OCI-LY1 (cell line): ENCODE measurements at regions not wholly inside any gene's neighbourhood (a gene's known extent, or its start where the extent isn't known, plus 50 kb on each side); places are given as distances from the start of the nearest gene placed in this dataset.

Source experiments
- H2AFZ ChIP-seq: fragments of 200-600 bp; sonication (generic), shearing (Covaris generic); 2 replicates; pipeline ENCODE4 v1.6.0; 2014; ENCODE audit warnings: antibody characterized with exemption, mild to moderate bottlenecking, low read length
- H3F3A ChIP-seq: fragments of 200-600 bp; sonication (generic), shearing (Covaris generic); 2 replicates; pipeline ENCODE4 v1.6.0; 2014; ENCODE audit warnings: mild to moderate bottlenecking, antibody characterized with exemption, low read length, moderate library complexity; ENCODE audit not compliant: insufficient read depth
- H3K27ac ChIP-seq: fragments of 200-600 bp; sonication (generic); 2 replicates; pipeline ENCODE4 v1.5.1; 2014; ENCODE audit warnings: low read length, mixed run types, mild to moderate bottlenecking, low read depth; ENCODE audit not compliant: poor library complexity, severe bottlenecking
- H3K27me3 ChIP-seq: fragments of 200-600 bp; sonication (generic); 2 replicates; pipeline ENCODE4 v1.6.0; 2014; ENCODE audit warnings: antibody characterized with exemption, mild to moderate bottlenecking, low read length, moderate library complexity; ENCODE audit not compliant: insufficient read depth
- H3K36me3 ChIP-seq: fragments of 200-600 bp; sonication (generic); 2 replicates; pipeline ENCODE4 v1.6.1; 2014; ENCODE audit warnings: mild to moderate bottlenecking, antibody characterized with exemption, low read length, moderate library complexity, mixed read lengths; ENCODE audit not compliant: insufficient read depth
- H3K4me1 ChIP-seq: fragments of 200-600 bp; sonication (generic); 2 replicates; pipeline ENCODE4 v1.5.1; 2014; ENCODE audit warnings: mild to moderate bottlenecking, low read length, moderate library complexity; ENCODE audit not compliant: insufficient read depth, severe bottlenecking
- H3K4me2 ChIP-seq: fragments of 200-600 bp; sonication (generic), shearing (Covaris generic); 2 replicates; pipeline ENCODE4 v1.6.1; 2014; ENCODE audit warnings: low read length
- H3K4me3 ChIP-seq: fragments of 200-600 bp; sonication (generic); 2 replicates; pipeline ENCODE4 v1.5.1; 2014; ENCODE audit warnings: low read length, low read depth, mild to moderate bottlenecking, mixed read lengths; ENCODE audit not compliant: poor library complexity, severe bottlenecking
- H3K79me2 ChIP-seq: fragments of 200-600 bp; shearing (Covaris generic); 2 replicates; pipeline ENCODE4 v1.6.1; 2016; ENCODE audit warnings: mixed run types, low read length, mixed read lengths; ENCODE audit not compliant: insufficient read depth
- H3K9ac ChIP-seq: fragments of 200-600 bp; sonication (generic), shearing (Covaris generic); 2 replicates; pipeline ENCODE4 v1.6.1; 2014; ENCODE audit warnings: mild to moderate bottlenecking, low read length, mixed read lengths
- H3K9me2 ChIP-seq: fragments of 200-600 bp; sonication (generic), shearing (Covaris generic); 2 replicates; pipeline ENCODE4 v1.6.1; 2014; ENCODE audit warnings: low read depth, mild to moderate bottlenecking, low read length, mixed read lengths
- H3K9me3 ChIP-seq: fragments of 200-600 bp; shearing (Covaris generic); 2 replicates; pipeline ENCODE4 v1.6.1; 2014; ENCODE audit warnings: low read length, mixed read lengths
- H4K20me1 ChIP-seq: fragments of 200-600 bp; sonication (generic), shearing (Covaris generic); 2 replicates; pipeline ENCODE4 v1.6.0; 2016; ENCODE audit warnings: mild to moderate bottlenecking, low read length; ENCODE audit not compliant: insufficient read depth
- EZH2 ChIP-seq: fragments of 200-600 bp; sonication (generic), shearing (Covaris generic); IDR thresholded peaks from 2 replicates; pipeline ENCODE4 v1.8.0; 2017; ENCODE audit warnings: borderline replicate concordance, mixed run types, mild to moderate bottlenecking, antibody characterized with exemption, low read length, moderate library complexity, mixed read lengths
- TF ChIP-seq, protein P1 (sequence below): fragments of 200-600 bp; sonication (generic), shearing (Covaris generic); IDR thresholded peaks from 2 replicates; pipeline ENCODE4 v1.5.1; 2017; ENCODE audit warnings: mild to moderate bottlenecking, antibody characterized with exemption, low read length, moderate library complexity, mixed read lengths

DNA sequence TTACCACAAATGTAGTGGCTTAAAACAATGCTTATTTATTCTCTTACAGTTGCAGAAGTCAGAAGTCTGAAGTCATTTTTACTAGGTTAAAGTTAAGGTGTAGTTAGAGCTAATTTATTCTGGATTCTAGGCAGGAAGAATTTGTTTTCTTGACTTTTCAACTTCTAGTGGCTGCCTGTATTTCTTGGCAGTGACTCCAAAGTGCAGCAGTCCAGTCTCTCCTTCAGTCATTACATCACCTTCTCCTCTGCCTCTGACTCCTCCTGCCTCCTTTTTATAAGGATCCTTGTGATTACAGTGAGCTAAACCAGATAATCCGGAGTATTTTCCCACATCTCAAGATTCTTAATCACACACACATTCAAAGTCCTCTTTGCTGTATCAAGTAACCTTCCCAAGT is 581.4 kb downstream of the KCNA4 start:
- no peaks in the 10 kb centered on the region for H3K79me2 ChIP-seq
- H2AFZ ChIP-seq: no peak overlapping the region
- no peak overlapping the region for H3K27ac ChIP-seq
- H3K27me3 ChIP-seq: no peaks in the 10 kb centered on the region
- no peaks in the 10 kb centered on the region for H3F3A ChIP-seq
- no peak overlapping the region for H3K4me2 ChIP-seq
- no peak overlapping the region for H3K4me3 ChIP-seq
- H3K36me3 ChIP-seq: no peaks in the 10 kb centered on the region
- H3K9me3 ChIP-seq: no peaks in the 10 kb centered on the region
- TF ChIP-seq, protein P1, sequence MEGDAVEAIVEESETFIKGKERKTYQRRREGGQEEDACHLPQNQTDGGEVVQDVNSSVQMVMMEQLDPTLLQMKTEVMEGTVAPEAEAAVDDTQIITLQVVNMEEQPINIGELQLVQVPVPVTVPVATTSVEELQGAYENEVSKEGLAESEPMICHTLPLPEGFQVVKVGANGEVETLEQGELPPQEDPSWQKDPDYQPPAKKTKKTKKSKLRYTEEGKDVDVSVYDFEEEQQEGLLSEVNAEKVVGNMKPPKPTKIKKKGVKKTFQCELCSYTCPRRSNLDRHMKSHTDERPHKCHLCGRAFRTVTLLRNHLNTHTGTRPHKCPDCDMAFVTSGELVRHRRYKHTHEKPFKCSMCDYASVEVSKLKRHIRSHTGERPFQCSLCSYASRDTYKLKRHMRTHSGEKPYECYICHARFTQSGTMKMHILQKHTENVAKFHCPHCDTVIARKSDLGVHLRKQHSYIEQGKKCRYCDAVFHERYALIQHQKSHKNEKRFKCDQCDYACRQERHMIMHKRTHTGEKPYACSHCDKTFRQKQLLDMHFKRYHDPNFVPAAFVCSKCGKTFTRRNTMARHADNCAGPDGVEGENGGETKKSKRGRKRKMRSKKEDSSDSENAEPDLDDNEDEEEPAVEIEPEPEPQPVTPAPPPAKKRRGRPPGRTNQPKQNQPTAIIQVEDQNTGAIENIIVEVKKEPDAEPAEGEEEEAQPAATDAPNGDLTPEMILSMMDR: no peak
- no peak for TF ChIP-seq EZH2
- no peaks in the 10 kb centered on the region for H4K20me1 ChIP-seq
- no peaks in the 10 kb centered on the region for H3K9me2 ChIP-seq
- no peak overlapping the region for H3K9ac ChIP-seq
- H3K4me1 ChIP-seq: no peaks in the 10 kb centered on the region

DNA sequence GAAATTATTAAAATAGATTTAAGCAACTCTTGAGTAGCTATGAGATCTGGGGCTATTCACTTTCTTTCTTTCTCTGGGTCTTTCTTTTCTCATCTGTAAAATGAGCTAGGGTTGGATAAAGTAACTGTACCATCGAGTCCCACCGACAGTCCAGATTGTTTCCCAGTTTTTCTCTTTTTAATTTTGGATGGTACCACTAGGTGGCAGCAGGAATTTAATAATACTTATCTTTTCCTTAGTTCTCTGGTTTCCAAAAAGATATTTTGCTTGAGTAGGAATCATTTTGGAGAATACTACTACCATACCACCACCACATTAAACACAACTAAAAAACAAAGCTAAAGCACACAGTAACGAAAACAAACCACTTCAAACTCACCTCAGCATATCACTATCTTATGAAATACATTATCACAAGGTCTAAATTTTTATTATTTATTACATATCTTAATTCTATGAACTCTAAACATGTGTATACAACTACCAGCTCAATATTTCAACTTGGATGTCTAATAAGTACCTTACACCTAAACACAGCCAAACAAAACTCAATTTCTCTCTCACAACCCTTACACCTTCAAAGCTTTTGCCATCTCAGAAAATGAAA is 584.0 kb downstream of the KCNA4 start:
- Histone ChIP-seq H2AFZ (no peak overlapping the region), H3K9ac (no peak overlapping the region), H3F3A (no peaks in the 10 kb centered on the region), H3K79me2 (no peaks in the 10 kb centered on the region), H3K9me3 (no peaks in the 10 kb centered on the region), H3K4me3 (no peak overlapping the region), H3K36me3 (no peaks in the 10 kb centered on the region), H3K4me2 (no peak overlapping the region), H3K4me1 (no peaks in the 10 kb centered on the region), H3K27ac (no peak overlapping the region), H3K9me2 (no peaks in the 10 kb centered on the region), H3K27me3 (no peaks in the 10 kb centered on the region), H4K20me1 (no peaks in the 10 kb centered on the region)
- TF ChIP-seq, protein P1: peak; percentile 56
- TF ChIP-seq EZH2: no peak

DNA sequence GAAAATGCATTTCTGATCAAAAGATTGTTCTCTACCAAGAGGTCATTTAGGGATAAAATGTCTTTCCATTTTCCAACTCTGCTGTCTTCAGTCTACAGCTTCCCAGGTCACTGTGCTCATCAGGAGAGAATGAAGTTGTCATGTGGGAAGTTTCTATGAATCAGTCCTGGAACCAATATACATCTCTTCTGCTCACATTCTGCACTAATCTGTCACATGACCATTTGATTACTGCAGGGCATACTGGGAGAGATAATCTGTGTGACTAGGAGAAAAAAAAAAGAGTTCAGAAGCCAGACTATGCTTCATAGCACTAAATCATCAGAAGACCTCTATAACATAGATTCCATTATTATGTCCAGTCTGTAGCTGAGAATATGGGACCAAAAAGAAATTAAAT is 611.5 kb downstream of the KCNA4 start:
- H3K4me1 ChIP-seq: no peaks in the 10 kb centered on the region
- no peak overlapping the region for H3K27ac ChIP-seq
- H3K27me3 ChIP-seq: no peaks in the 10 kb centered on the region
- H3F3A ChIP-seq: no peaks in the 10 kb centered on the region
- TF ChIP-seq EZH2: no peak
- TF ChIP-seq, protein P1: no peak
- H3K9ac ChIP-seq: no peak overlapping the region
- H3K4me3 ChIP-seq: no peak overlapping the region
- no peaks in the 10 kb centered on the region for H3K9me3 ChIP-seq
- no peaks in the 10 kb centered on the region for H3K36me3 ChIP-seq
- no peaks in the 10 kb centered on the region for H4K20me1 ChIP-seq
- no peaks in the 10 kb centered on the region for H3K79me2 ChIP-seq
- no peaks in the 10 kb centered on the region for H3K9me2 ChIP-seq
- H2AFZ ChIP-seq: no peak overlapping the region
- H3K4me2 ChIP-seq: no peak overlapping the region
